ENCODE measurements at regions not wholly inside any gene's neighbourhood (a gene's known extent, or its start where the extent isn't known, plus 50 kb on each side); places are given as distances from the start of the nearest gene placed in this dataset.

GRCh38 chr11:11010624-11011127 is 152.8 kb upstream of the ZBED5 start:
- Mint-ChIP-seq H3K9me3 (ENCODE audit: unreplicated experiment) (peaks cover 6% of the 10 kb centered on the region), H3K27ac (ENCODE audit: unreplicated experiment) (no peak overlapping the region), H3K27me3 (ENCODE audit: unreplicated experiment) (peaks cover 15% of the 10 kb centered on the region), H3K4me3 (ENCODE audit: unreplicated experiment) (no peak overlapping the region), H3K4me1 (ENCODE audit: unreplicated experiment) (peaks cover 2% of the 10 kb centered on the region), H3K36me3 (ENCODE audit: unreplicated experiment) (no peaks in the 10 kb centered on the region)
- no peak for DNase-seq (ENCODE audit: extremely low spot score, unreplicated experiment)
- peak; percentile 40 for TF ChIP-seq CTCF (IDR thresholded peaks at IDR 0.05)

DNA sequence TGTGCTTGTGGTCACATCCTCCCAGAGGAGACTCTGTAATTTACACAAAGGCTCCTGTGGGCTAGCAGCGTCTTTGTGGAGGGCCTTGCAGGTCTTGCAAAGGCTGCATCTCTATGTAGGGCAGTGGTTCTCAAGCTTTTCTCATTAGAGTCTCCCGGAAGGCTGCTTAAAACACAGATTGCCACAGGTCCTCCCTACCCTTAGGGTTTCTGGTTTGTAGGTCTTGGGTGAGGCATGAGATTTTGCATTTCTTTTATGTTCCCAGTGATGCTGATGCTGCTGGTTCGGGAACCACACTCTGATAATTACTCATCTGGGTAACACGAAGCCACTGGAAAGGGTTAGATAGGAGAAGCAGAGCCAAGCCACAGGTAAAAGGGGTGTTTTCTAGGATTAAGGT is 151.3 kb upstream of the ZBED5 start:
- DNase-seq (ENCODE audit: extremely low spot score, unreplicated experiment), result no peak
- H3K27ac Mint-ChIP-seq (ENCODE audit: unreplicated experiment), result no peak overlapping the region
- no peak overlapping the region for H3K4me3 Mint-ChIP-seq (ENCODE audit: unreplicated experiment)
- peaks cover 2% of the 10 kb centered on the region for H3K4me1 Mint-ChIP-seq (ENCODE audit: unreplicated experiment)
- no peaks in the 10 kb centered on the region for H3K36me3 Mint-ChIP-seq (ENCODE audit: unreplicated experiment)
- peaks cover 9% of the 10 kb centered on the region for H3K9me3 Mint-ChIP-seq (ENCODE audit: unreplicated experiment)
- peaks cover 25% of the 10 kb centered on the region for H3K27me3 Mint-ChIP-seq (ENCODE audit: unreplicated experiment)
- TF ChIP-seq CTCF (IDR thresholded peaks at IDR 0.05), result no peak

- no peak for TF ChIP-seq CTCF (IDR thresholded peaks at IDR 0.05)
- Mint-ChIP-seq H3K9me3 (ENCODE audit: unreplicated experiment) (peaks cover 9% of the 10 kb centered on the region), H3K27me3 (ENCODE audit: unreplicated experiment) (peaks cover 30% of the 10 kb centered on the region), H3K27ac (ENCODE audit: unreplicated experiment) (no peak overlapping the region), H3K36me3 (ENCODE audit: unreplicated experiment) (no peaks in the 10 kb centered on the region), H3K4me3 (ENCODE audit: unreplicated experiment) (no peak overlapping the region), H3K4me1 (ENCODE audit: unreplicated experiment) (no peaks in the 10 kb centered on the region)
- DNase-seq (ENCODE audit: extremely low spot score, unreplicated experiment), result no peak
Measured at GRCh38 chr11:11004069-11004468, 146.2 kb upstream of the ZBED5 start.

DNA sequence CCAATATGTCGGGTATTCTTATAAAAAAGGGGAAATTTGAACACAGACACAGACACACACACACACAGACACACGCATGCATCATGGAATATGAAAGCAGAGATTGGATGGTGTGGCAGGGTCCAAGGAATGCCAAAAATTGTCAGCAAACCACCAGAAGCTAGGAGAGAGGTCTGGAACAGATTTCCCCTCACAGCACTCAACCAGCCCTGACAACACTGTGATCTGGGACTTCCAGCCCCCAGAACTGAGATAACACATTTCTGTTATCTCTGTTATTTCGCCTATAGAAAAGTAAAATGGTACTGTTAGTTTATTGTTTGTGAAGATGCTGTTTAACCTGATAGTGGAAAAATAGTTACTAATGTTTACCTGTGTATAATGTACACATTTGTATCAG is 145.4 kb upstream of the ZBED5 start:
- no peak overlapping the region for H3K4me3 Mint-ChIP-seq (ENCODE audit: unreplicated experiment)
- H3K36me3 Mint-ChIP-seq (ENCODE audit: unreplicated experiment), result no peaks in the 10 kb centered on the region
- no peaks in the 10 kb centered on the region for H3K4me1 Mint-ChIP-seq (ENCODE audit: unreplicated experiment)
- no peak overlapping the region for H3K27ac Mint-ChIP-seq (ENCODE audit: unreplicated experiment)
- peaks cover 39% of the 10 kb centered on the region for H3K27me3 Mint-ChIP-seq (ENCODE audit: unreplicated experiment)
- TF ChIP-seq CTCF (IDR thresholded peaks at IDR 0.05), result no peak
- DNase-seq (ENCODE audit: extremely low spot score, unreplicated experiment), result no peak
- peaks cover 9% of the 10 kb centered on the region for H3K9me3 Mint-ChIP-seq (ENCODE audit: unreplicated experiment)

DNA sequence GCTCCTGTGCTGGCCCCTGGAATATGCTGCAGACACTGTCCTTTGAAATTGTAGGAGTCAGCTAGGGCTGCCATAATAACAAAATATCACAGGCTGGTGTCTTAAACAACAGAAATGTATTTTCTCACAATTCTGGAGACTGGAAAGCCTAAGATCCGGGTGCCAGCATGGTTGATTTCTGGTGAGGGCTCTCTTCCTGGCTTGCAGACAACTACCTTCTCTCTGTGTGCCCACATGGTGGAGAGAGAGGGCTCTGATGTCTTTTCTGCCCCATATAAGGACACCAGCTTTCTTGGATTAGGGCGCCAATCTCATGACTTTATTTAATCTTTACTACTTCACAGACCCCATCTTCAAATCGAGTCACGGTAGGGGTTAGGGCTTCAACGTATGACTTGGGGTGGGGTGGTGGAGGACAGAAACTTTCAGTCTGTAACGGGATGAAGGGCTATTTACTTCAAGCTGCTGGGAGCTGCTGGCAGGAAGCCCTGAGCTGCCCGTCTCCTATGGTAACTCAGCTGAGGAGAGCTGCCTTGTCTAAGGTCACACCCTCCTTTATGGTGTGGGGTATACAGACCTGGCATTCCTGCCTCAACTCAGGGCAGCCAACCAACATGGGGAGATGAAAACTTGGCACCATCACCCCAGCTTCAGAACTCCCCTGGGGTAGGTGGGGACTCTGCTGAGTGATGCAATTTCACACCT is 142.9 kb upstream of the ZBED5 start:
- Mint-ChIP-seq H3K27me3 (ENCODE audit: unreplicated experiment) (peaks cover 51% of the 10 kb centered on the region), H3K27ac (ENCODE audit: unreplicated experiment) (no peak overlapping the region), H3K4me1 (ENCODE audit: unreplicated experiment) (no peaks in the 10 kb centered on the region), H3K9me3 (ENCODE audit: unreplicated experiment) (peaks cover 4% of the 10 kb centered on the region), H3K4me3 (ENCODE audit: unreplicated experiment) (no peak overlapping the region), H3K36me3 (ENCODE audit: unreplicated experiment) (no peaks in the 10 kb centered on the region)
- TF ChIP-seq CTCF (IDR thresholded peaks at IDR 0.05), result no peak
- no peak for DNase-seq (ENCODE audit: extremely low spot score, unreplicated experiment)

Measured in osteocyte (in vitro differentiated cells).